Neutrophil (primary cell): ENCODE measurements at regions not wholly inside any gene's neighbourhood (a gene's known extent, or its start where the extent isn't known, plus 50 kb on each side); places are given as distances from the start of the nearest gene placed in this dataset.

ENCODE experiments used
- H3K27ac ChIP-seq: fragments of 200-600 bp; sonication (generic); 2 replicates; pipeline ENCODE4 v1.5.1; 2016; ENCODE audit warnings: mild to moderate bottlenecking, moderate library complexity
- H3K27me3 ChIP-seq: fragments of 200-600 bp; sonication (generic); 2 replicates; pipeline ENCODE4 v1.6.0; 2016; ENCODE audit warnings: mild to moderate bottlenecking
- H3K36me3 ChIP-seq: fragments of 200-600 bp; sonication (generic); 2 replicates; pipeline ENCODE4 v1.5.1; 2017
- H3K4me1 ChIP-seq, 2 experiments: fragments of 200-600 bp in 1 of 2; sonication (generic) in 1 of 2; 1 replicate in 1 of 2; 2 replicates in 1 of 2; pipeline versions ENCODE4 v1.5.1 to v1.6.1; 2013 to 2016; ENCODE audit warnings: low read depth in 1 of 2, low read length in 1 of 2, mild to moderate bottlenecking in 1 of 2, moderate library complexity in 1 of 2; ENCODE audit not compliant: control insufficient read depth in 1 of 2, insufficient read depth in 1 of 2
- H3K4me3 ChIP-seq, 2 experiments: fragments of 200-600 bp in 1 of 2; sonication (generic) in 1 of 2; 1 replicate in 1 of 2; 2 replicates in 1 of 2; pipeline ENCODE4 v1.5.1; 2013 to 2016; ENCODE audit warnings: low read depth in 1 of 2, low read length in 1 of 2, mild to moderate bottlenecking in 1 of 2, moderate library complexity in 1 of 2
- H3K9me3 ChIP-seq: fragments of 200-600 bp; sonication (generic); 2 replicates; pipeline ENCODE4 v1.5.1; 2016
- CTCF ChIP-seq: fragments of 200-600 bp; sonication (generic); IDR thresholded peaks from 2 replicates; pipeline ENCODE4 v1.5.1; 2016; ENCODE audit warnings: antibody characterized with exemption

- H3K27ac ChIP-seq = no peak overlapping the region
- no peak overlapping the region for H3K4me3 ChIP-seq
- no peaks in the 10 kb centered on the region for H3K36me3 ChIP-seq
- TF ChIP-seq CTCF = no peak
- no peaks in the 10 kb centered on the region for H3K27me3 ChIP-seq
- no peaks in the 10 kb centered on the region for H3K4me1 ChIP-seq
- H3K9me3 ChIP-seq = no peaks in the 10 kb centered on the region
These were observed 67.0 kb downstream of the DNAAF9 start for GRCh38 chr20:3340443-3340842.

- no peak overlapping the region for H3K4me3 ChIP-seq
- no peak for TF ChIP-seq CTCF
- H3K36me3 ChIP-seq = no peaks in the 10 kb centered on the region
- no peaks in the 10 kb centered on the region for H3K27me3 ChIP-seq
- H3K9me3 ChIP-seq = no peaks in the 10 kb centered on the region
- no peaks in the 10 kb centered on the region for H3K4me1 ChIP-seq
- no peak overlapping the region for H3K27ac ChIP-seq
These were observed 67.9 kb downstream of the DNAAF9 start for GRCh38 chr20:3339571-3339970.

- H3K4me3 ChIP-seq = no peak overlapping the region
- H3K9me3 ChIP-seq = no peaks in the 10 kb centered on the region
- no peaks in the 10 kb centered on the region for H3K36me3 ChIP-seq
- H3K4me1 ChIP-seq = no peaks in the 10 kb centered on the region
- no peaks in the 10 kb centered on the region for H3K27me3 ChIP-seq
- TF ChIP-seq CTCF = no peak
- H3K27ac ChIP-seq = no peak overlapping the region
These were observed 68.4 kb downstream of the DNAAF9 start for GRCh38 chr20:3339076-3339475.

- TF ChIP-seq CTCF = no peak
- no peak overlapping the region for H3K27ac ChIP-seq
- H3K36me3 ChIP-seq = no peaks in the 10 kb centered on the region
- no peaks in the 10 kb centered on the region for H3K9me3 ChIP-seq
- H3K27me3 ChIP-seq = no peaks in the 10 kb centered on the region
- no peak overlapping the region for H3K4me3 ChIP-seq
- no peaks in the 10 kb centered on the region for H3K4me1 ChIP-seq
These were observed 73.1 kb downstream of the DNAAF9 start for GRCh38 chr20:3334156-3334943.

- no peaks in the 10 kb centered on the region for H3K36me3 ChIP-seq
- H3K27ac ChIP-seq = no peak overlapping the region
- H3K4me3 ChIP-seq = no peak overlapping the region
- no peaks in the 10 kb centered on the region for H3K27me3 ChIP-seq
- no peak for TF ChIP-seq CTCF
- no peaks in the 10 kb centered on the region for H3K9me3 ChIP-seq
- no peaks in the 10 kb centered on the region for H3K4me1 ChIP-seq
These were observed 77.3 kb downstream of the DNAAF9 start for GRCh38 chr20:3330046-3330741.
